Activated CD4-positive, alpha-beta memory T cell treated with anti-CD3 and anti-CD28 coated beads, Interleukin-2, amount 10 ng/mL, durations not matched to agents 7 days and 5 days (primary cell): ENCODE measurements at regions not wholly inside any gene's neighbourhood (a gene's known extent, or its start where the extent isn't known, plus 50 kb on each side); places are given as distances from the start of the nearest gene placed in this dataset.

Experiments
- CTCF ChIA-PET: fragments of 350-600 bp; sonication (Branson Sonifier 250); formaldehyde crosslinking; loops from one replicate; lab custom pipeline; 2021; ENCODE audit warnings: antibody characterized with exemption, inconsistent platforms; lab: Charles Lee
- POLR2A ChIA-PET: fragments of 350-600 bp; sonication (Branson Sonifier 250); formaldehyde crosslinking; loops from one replicate; lab custom pipeline; 2021; ENCODE audit warnings: antibody characterized with exemption; lab: Charles Lee
- DNase-seq: peaks from one replicate; pipeline ENCODE4 v3.0.0-alpha.2; 2020
- H3K27ac Mint-ChIP-seq: one replicate; pipeline ENCODE4 v1.8.0; 2021; ENCODE audit warnings: mild to moderate bottlenecking, mixed read lengths
- H3K27me3 Mint-ChIP-seq: one replicate; pipeline ENCODE4 v1.8.0; 2021; ENCODE audit warnings: mixed read lengths
- H3K36me3 Mint-ChIP-seq: one replicate; pipeline ENCODE4 v1.8.0; 2021; ENCODE audit warnings: low read depth, mixed read lengths
- H3K4me1 Mint-ChIP-seq: one replicate; pipeline ENCODE4 v1.8.0; 2021; ENCODE audit warnings: mixed read lengths
- H3K4me3 Mint-ChIP-seq: one replicate; pipeline ENCODE4 v1.8.0; 2021; ENCODE audit warnings: mild to moderate bottlenecking, mixed read lengths
- H3K9me3 Mint-ChIP-seq: one replicate; pipeline ENCODE4 v1.8.0; 2021; ENCODE audit warnings: mixed read lengths

DNA sequence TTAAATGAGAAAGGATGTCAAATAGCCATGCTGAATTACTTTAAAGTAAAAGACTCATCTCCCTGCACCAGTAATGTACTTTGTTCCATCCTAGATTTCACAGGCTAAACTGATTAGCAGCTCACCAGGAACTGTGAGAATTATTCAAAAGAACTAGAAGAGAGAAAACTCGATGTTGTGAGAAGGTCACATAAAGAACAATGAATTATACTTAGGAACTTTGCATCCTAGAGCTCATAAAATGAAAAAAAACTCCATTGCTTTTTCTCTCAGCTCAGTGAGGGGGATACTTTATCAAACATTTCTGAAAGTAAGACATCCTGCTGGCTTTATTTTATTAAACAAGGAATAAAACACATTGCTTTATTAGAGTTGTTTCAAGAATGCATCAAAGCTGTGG is 278.5 kb downstream of the MRPL39 start:
- peaks cover 2% of the 10 kb centered on the region for H3K27me3 Mint-ChIP-seq
- ChIA-PET CTCF (no interaction called here), POLR2A (no interaction called here)
- H3K4me1 Mint-ChIP-seq, result no peaks in the 10 kb centered on the region
- no peaks in the 10 kb centered on the region for H3K36me3 Mint-ChIP-seq
- no peak overlapping the region for H3K27ac Mint-ChIP-seq
- H3K4me3 Mint-ChIP-seq, result no peak overlapping the region
- H3K9me3 Mint-ChIP-seq, result no peaks in the 10 kb centered on the region
- DNase-seq, result no peak

DNA sequence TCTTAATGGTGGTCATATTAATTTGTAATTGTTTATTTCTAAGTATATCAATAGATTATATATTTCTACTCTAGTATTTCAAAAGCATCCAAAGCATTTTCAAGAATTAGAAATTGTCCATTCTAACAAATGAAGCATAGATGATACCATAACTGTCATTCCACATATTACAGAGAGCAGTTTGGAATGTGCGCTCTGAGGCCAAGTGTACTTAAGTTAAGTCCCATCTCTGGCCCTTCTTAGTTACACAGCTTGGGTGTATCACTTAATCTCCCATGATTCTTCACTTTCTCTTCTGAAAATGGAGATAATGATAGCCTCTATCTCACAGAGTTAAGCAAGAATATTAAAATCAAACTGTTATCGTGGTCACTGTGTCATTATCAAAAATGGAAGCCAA is 281.1 kb downstream of the MRPL39 start:
- ChIA-PET POLR2A (no interaction called here), CTCF (no interaction called here)
- Mint-ChIP-seq H3K36me3 (no peaks in the 10 kb centered on the region), H3K4me1 (no peaks in the 10 kb centered on the region), H3K9me3 (no peaks in the 10 kb centered on the region), H3K4me3 (no peak overlapping the region), H3K27ac (no peak overlapping the region), H3K27me3 (no peaks in the 10 kb centered on the region)
- DNase-seq, result no peak

DNA sequence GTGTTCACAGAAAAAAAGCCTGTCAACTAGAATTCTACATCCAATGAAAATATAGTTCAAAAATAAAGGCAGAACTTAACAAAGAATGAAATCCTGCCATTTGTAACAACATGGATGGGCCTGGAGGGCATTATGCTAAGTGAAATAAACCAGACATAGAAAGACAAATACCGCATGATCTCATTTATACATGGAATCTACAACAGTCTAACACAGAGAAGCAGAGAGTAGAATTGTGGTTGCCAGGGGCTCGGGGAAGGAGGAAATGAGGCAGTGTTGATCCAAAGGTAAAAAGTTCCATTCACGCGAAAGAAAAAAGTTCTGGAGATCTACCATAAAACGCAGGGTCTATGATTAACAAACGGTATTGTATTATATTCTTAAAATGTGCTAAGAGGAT is 282.6 kb downstream of the MRPL39 start:
- no peaks in the 10 kb centered on the region for H3K4me1 Mint-ChIP-seq
- no peaks in the 10 kb centered on the region for H3K9me3 Mint-ChIP-seq
- ChIA-PET POLR2A (no interaction called here), CTCF (no interaction called here)
- H3K36me3 Mint-ChIP-seq, result no peaks in the 10 kb centered on the region
- no peak overlapping the region for H3K4me3 Mint-ChIP-seq
- DNase-seq, result no peak
- no peaks in the 10 kb centered on the region for H3K27me3 Mint-ChIP-seq
- no peak overlapping the region for H3K27ac Mint-ChIP-seq

DNA sequence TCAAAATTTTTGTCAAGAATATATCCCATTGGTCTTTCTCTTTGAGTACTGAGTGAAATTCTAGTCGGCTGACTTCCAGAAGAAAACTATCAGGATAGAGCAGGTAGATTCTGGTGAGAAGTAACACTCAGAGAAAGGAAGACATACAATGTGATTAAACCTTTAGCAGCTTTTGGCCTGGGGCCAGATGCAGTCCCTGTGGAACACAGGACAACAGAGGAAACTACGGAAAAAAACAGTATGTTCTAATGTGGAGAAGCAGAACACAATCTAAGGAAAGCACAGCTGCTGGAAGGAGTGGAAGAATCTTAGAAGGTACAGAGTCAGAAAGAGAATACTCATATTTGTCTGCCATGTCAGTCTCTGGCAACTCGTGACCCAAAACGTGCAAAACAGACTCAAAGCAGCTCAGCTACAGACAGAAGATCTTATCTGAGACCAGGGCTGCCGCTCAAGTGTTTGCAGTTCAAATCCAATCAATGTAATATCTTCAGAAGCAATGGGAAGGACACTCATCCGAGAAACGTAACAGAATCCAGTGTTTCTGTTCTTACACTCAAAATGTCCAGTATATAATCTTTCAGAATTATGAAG is 283.8 kb downstream of the MRPL39 start:
- POLR2A ChIA-PET, result no interaction called here
- no peak for DNase-seq
- no peaks in the 10 kb centered on the region for H3K4me1 Mint-ChIP-seq
- H3K36me3 Mint-ChIP-seq, result no peaks in the 10 kb centered on the region
- no peak overlapping the region for H3K27ac Mint-ChIP-seq
- H3K4me3 Mint-ChIP-seq, result no peak overlapping the region
- CTCF ChIA-PET, result no interaction called here
- H3K27me3 Mint-ChIP-seq, result no peaks in the 10 kb centered on the region
- no peaks in the 10 kb centered on the region for H3K9me3 Mint-ChIP-seq

DNA sequence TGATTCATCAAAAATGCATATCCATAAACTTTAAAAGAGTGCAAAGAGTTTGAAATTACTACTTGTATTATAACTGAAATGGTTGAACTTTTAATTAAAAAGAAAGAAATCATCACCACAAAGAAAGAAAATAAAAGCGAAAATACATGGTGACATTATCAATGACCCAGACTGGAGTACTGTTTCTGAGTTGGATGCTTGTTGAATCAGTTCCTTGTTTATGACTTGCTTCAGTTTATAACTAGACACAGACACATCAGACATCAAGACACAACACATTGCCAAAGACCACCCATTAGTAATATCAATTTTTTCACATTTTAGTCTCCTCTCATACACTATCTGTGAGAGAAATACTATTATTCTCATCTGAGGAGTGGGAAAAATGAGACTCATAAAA is 293.0 kb downstream of the MRPL39 start:
- no peaks in the 10 kb centered on the region for H3K4me1 Mint-ChIP-seq
- H3K36me3 Mint-ChIP-seq, result no peaks in the 10 kb centered on the region
- H3K4me3 Mint-ChIP-seq, result no peak overlapping the region
- H3K27ac Mint-ChIP-seq, result no peak overlapping the region
- ChIA-PET CTCF (interaction anchor here (1.2 kb wide), 1 partner anchor 8 kb away, joined by 3 read pairs; no protein-coding TSS in a partner anchor), POLR2A (no interaction called here)
- no peak for DNase-seq
- H3K9me3 Mint-ChIP-seq, result no peaks in the 10 kb centered on the region
- H3K27me3 Mint-ChIP-seq, result no peaks in the 10 kb centered on the region

DNA sequence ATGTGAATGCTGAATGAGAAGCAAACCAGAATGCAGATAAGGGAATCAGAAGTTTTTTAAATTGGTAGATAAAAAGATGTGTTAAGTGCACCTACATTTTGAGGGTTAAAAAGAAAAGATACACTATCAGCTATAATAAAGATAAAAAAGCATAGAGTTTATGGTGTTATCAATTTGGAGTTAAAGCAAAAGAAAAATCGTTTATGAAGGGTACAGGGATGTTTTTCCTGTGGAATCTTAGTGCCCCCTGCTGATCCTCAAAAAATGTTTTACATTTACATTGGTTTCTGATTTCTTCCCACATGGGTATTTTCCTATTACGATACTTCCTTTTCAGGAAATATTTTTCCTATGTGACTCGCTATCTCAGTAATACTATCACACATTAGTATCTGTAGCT is 293.5 kb downstream of the MRPL39 start:
- H3K4me1 Mint-ChIP-seq, result no peaks in the 10 kb centered on the region
- no peaks in the 10 kb centered on the region for H3K27me3 Mint-ChIP-seq
- no peak overlapping the region for H3K4me3 Mint-ChIP-seq
- H3K9me3 Mint-ChIP-seq, result peaks cover 3% of the 10 kb centered on the region
- H3K27ac Mint-ChIP-seq, result no peak overlapping the region
- ChIA-PET POLR2A (no interaction called here), CTCF (interaction anchor here (1.2 kb wide), 1 partner anchor 8 kb away, joined by 3 read pairs; no protein-coding TSS in a partner anchor)
- DNase-seq, result no peak
- H3K36me3 Mint-ChIP-seq, result no peaks in the 10 kb centered on the region

DNA sequence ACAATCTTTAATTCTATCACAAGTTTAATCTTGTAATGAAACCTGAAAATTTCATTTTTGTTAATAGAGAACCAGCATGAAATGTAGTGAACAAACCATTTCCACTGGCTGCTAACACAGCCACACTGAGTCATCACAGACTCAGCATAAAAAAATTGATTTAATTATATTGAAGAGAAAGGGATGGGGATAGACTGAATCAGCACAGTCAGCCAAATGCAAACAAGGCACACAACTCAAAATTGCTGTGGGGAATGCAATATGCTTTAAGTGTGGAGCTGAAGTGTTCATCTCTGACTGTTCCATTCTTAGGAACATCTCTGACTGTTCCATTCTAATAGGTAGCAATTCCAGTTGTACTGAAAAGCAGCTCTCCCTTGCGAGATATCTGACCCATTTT is 299.8 kb downstream of the MRPL39 start:
- Mint-ChIP-seq H3K36me3 (no peaks in the 10 kb centered on the region), H3K4me3 (no peak overlapping the region), H3K27me3 (no peaks in the 10 kb centered on the region), H3K27ac (no peak overlapping the region), H3K9me3 (peaks cover 3% of the 10 kb centered on the region), H3K4me1 (no peaks in the 10 kb centered on the region)
- DNase-seq, result no peak
- CTCF ChIA-PET, result no interaction called here
- POLR2A ChIA-PET, result no interaction called here

DNA sequence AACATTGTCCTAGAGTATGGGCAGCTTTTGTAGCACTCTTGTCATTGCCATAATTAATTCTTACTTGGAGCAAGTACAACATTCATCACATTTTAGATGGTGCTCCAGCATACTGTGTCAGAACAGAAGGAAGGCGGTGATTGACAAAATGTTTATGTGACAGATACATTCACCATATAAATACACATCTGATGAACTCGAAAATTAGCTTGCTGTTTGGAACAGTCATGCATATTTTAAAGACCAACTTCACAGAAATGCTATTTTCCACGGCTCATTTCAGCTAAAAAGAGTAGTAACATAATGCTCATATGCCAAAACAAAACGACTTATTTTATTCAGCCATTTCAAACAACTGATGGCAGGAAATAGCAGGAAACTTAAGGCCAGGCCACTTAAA is 302.7 kb downstream of the MRPL39 start:
- Mint-ChIP-seq H3K4me3 (no peak overlapping the region), H3K9me3 (peaks cover 3% of the 10 kb centered on the region), H3K27ac (no peak overlapping the region), H3K27me3 (peaks cover 2% of the 10 kb centered on the region), H3K36me3 (no peaks in the 10 kb centered on the region), H3K4me1 (peaks cover 3% of the 10 kb centered on the region)
- POLR2A ChIA-PET, result no interaction called here
- CTCF ChIA-PET, result no interaction called here
- DNase-seq, result no peak

DNA sequence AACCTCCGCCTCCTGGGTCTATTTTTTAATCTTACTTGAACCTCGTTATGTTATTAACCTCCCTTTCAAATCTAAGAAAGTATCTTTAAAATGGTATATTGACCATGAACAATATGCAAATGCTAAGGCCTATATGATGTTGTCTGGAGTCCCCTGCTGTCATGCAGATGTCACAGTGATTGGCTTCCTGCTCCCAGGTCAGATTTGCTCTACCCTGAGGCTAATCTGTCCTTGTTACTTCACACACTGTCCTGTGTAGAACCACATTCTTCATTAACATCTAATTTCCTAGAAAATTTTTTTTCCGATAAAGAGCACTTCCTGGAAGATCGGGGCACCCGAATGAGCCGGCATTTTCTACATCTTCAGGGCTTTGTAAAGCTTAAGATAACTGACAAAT is 306.6 kb downstream of the MRPL39 start:
- H3K4me3 Mint-ChIP-seq, result no peak overlapping the region
- H3K9me3 Mint-ChIP-seq, result no peaks in the 10 kb centered on the region

DNA sequence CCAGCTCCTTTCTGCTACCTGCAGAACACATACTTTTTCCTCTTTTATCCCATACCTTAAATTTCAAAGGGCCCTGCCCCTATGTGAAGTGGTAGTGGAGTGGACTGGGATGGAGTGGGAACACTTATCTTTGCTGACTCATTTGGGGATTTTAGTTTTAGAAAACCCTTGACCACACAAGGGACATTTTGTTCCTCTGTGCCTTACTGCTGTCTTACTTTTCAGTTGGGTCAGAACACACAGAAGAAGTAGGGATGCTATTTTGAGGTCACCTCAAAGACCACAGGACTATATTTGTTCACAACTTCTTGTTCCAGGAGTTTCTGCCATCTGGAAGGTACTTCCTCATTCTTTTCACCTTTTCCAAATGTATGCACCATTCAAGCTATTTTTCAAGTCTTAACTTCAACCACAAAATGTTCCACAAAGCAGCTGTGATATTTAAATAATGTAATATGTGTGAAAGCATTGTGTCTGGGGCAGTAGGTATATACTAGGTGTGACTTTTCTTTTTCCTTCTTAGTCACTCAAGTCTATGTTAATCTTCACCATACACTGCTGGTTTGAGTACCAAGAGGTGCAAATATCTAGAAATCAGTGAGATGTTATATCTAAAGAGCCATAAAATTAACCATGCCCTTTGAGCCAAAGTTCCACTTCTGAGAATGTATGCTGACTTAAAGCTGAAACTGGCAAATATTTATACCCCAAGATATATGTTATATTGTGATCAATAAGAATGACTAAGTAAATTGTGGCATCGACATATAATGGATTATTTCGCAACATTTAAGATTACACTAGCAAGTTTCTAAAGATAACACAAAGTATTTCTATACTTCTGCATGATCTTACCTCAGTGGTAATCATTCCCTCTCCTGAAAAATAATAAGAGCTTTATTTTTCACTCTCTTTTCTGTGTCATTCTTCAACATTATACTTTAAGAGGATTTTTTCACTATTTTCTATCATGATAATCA is 308.5 kb downstream of the MRPL39 start:
- Mint-ChIP-seq H3K4me1 (peaks cover 3% of the 10 kb centered on the region), H3K4me3 (no peak overlapping the region), H3K27me3 (peaks cover 2% of the 10 kb centered on the region), H3K9me3 (no peaks in the 10 kb centered on the region), H3K36me3 (no peaks in the 10 kb centered on the region), H3K27ac (no peak overlapping the region)
- DNase-seq, result no peak
- ChIA-PET POLR2A (no interaction called here), CTCF (no interaction called here)

More for the DNA sequence above, 306.6 kb downstream of the MRPL39 start:
- DNase-seq, result no peak
- Mint-ChIP-seq H3K36me3 (no peaks in the 10 kb centered on the region), H3K4me1 (peaks cover 3% of the 10 kb centered on the region), H3K27me3 (peaks cover 2% of the 10 kb centered on the region), H3K27ac (no peak overlapping the region)
- ChIA-PET POLR2A (no interaction called here), CTCF (interaction anchor here (0.5 kb wide), 1 partner anchor 12 kb away, joined by 3 read pairs; no protein-coding TSS in a partner anchor)

DNA sequence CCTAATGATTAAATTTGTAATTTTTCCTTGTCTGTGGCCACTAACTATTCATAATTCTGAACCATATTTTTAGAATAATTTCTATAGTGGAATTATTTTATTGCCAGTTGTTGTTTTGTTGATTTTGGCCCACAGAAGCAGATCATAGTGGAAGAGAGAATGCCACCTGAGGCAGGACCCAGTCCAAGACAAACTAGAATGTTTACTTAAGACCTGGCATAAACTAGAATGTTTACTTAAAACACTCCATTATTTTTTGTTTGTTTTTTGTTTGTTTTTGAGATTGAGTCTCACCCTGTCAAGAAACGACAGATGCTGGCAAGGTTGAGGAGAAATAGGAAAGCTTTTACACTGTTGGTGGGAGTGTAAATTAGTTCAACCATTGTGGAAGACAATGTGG is 310.2 kb downstream of the MRPL39 start:
- POLR2A ChIA-PET, result no interaction called here
- Mint-ChIP-seq H3K9me3 (no peaks in the 10 kb centered on the region), H3K27ac (no peak overlapping the region), H3K4me1 (peaks cover 3% of the 10 kb centered on the region), H3K4me3 (no peak overlapping the region), H3K36me3 (no peaks in the 10 kb centered on the region), H3K27me3 (peaks cover 1% of the 10 kb centered on the region)
- CTCF ChIA-PET, result no interaction called here
- no peak for DNase-seq

DNA sequence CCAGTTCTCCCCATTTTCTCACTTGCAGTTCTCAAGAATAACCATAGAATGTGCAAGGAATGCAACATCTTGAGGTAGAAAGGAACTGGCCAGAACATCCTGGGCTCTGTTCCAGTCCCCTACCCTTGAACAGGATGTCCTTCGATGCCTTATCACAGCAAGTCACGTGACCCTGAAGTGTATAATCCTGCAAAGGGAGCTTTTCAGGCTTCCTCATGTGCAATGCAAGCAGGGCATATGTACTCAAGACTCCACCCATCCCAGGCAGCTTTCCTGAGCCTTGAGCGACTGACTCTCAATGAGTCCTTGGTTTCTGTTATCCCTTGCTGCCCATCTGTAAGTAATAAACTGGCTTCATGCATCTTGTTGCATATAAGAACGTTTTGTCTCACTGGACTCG is 311.0 kb downstream of the MRPL39 start:
- Mint-ChIP-seq H3K4me1 (peaks cover 3% of the 10 kb centered on the region), H3K36me3 (no peaks in the 10 kb centered on the region), H3K9me3 (no peaks in the 10 kb centered on the region), H3K27ac (no peak overlapping the region), H3K4me3 (no peak overlapping the region), H3K27me3 (no peaks in the 10 kb centered on the region)
- CTCF ChIA-PET, result no interaction called here
- DNase-seq, result no peak
- POLR2A ChIA-PET, result no interaction called here

DNA sequence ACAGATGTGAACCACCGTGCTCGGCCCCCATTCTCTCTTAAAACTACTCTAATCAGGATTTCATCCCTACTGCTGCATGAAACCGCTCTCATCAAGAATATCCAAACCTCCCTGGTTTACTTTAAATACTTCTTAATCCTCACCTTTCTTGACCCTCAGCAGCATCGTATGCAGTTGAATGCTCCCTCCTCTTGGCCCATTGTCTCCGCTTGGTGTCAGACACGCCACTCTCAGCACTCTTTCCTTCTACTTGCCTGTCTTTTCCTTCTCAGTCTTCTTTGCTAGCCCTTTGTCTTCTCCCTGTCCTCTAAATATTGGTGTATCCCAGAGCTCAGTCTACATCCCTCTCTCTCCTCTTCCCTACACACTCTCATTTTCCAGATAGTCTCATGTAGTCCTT is 314.9 kb downstream of the MRPL39 start:
- H3K36me3 Mint-ChIP-seq, result no peaks in the 10 kb centered on the region
- DNase-seq, result no peak
- H3K9me3 Mint-ChIP-seq, result no peaks in the 10 kb centered on the region
- H3K27me3 Mint-ChIP-seq, result no peaks in the 10 kb centered on the region
- H3K27ac Mint-ChIP-seq, result no peak overlapping the region
- ChIA-PET CTCF (no interaction called here), POLR2A (no interaction called here)
- no peaks in the 10 kb centered on the region for H3K4me1 Mint-ChIP-seq
- H3K4me3 Mint-ChIP-seq, result no peak overlapping the region
